ENCODE measurements at regions not wholly inside any gene's neighbourhood (a gene's known extent, or its start where the extent isn't known, plus 50 kb on each side); places are given as distances from the start of the nearest gene placed in this dataset.

DNA sequence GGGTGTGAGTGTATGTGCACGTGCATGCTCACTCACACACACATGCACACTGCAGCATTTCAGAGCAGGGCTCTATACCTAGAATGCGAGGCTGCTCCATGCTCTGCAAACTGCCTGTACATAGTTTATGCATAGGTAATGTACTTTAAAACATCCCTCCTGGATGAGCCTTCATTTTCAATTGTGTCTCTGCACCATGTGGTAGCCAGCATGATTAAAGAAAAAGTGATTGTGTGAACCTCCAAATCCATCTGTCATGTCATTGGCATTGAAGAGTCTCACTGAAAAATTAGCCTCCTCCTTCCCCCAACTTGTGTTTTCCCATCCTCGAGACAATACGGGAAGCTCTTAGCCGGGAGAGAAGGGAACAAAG is 120.9 kb upstream of the SPATS2L start:
- TF ChIP-seq, protein P1, sequence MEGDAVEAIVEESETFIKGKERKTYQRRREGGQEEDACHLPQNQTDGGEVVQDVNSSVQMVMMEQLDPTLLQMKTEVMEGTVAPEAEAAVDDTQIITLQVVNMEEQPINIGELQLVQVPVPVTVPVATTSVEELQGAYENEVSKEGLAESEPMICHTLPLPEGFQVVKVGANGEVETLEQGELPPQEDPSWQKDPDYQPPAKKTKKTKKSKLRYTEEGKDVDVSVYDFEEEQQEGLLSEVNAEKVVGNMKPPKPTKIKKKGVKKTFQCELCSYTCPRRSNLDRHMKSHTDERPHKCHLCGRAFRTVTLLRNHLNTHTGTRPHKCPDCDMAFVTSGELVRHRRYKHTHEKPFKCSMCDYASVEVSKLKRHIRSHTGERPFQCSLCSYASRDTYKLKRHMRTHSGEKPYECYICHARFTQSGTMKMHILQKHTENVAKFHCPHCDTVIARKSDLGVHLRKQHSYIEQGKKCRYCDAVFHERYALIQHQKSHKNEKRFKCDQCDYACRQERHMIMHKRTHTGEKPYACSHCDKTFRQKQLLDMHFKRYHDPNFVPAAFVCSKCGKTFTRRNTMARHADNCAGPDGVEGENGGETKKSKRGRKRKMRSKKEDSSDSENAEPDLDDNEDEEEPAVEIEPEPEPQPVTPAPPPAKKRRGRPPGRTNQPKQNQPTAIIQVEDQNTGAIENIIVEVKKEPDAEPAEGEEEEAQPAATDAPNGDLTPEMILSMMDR (conservative IDR thresholded peaks at IDR 0.05), result no peak
- no peak overlapping the region for H3K27ac Mint-ChIP-seq
- H3K27me3 Mint-ChIP-seq, result peaks cover 5% of the 10 kb centered on the region
- H3K9me3 Mint-ChIP-seq, result no peaks in the 10 kb centered on the region
- peak overlapping the region; percentile 48 for H3K4me3 Mint-ChIP-seq
- no peak for DNase-seq (ENCODE audit: extremely low spot score, unreplicated experiment)
- no peaks in the 10 kb centered on the region for H3K36me3 Mint-ChIP-seq
- peaks cover 20% of the 10 kb centered on the region for H3K4me1 Mint-ChIP-seq (ENCODE audit: unreplicated experiment)

DNA sequence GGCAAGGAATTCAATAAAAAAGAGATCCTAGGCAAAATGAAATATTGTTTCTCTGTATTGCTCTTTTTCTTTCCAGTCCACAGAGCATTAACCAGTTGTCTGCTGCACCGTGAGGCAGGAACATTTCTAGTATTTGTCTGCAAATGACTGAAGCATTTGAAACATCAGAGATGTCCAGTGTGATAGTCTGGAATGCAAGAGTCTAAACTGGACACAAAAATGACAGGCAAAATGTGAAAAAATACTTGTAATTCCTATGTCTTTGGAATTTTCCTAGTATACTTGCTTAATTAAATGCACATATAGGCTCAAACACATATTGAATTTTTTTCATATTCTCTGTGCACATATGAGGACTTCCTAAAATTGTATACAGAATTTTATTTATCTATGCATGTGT is 120.5 kb upstream of the SPATS2L start:
- Mint-ChIP-seq H3K4me3 (peak overlapping the region; percentile 48), H3K27me3 (peaks cover 5% of the 10 kb centered on the region), H3K36me3 (no peaks in the 10 kb centered on the region), H3K4me1 (ENCODE audit: unreplicated experiment) (peaks cover 20% of the 10 kb centered on the region), H3K27ac (no peak overlapping the region), H3K9me3 (no peaks in the 10 kb centered on the region)
- TF ChIP-seq, protein P1 (conservative IDR thresholded peaks at IDR 0.05), result no peak
- no peak for DNase-seq (ENCODE audit: extremely low spot score, unreplicated experiment)

DNA sequence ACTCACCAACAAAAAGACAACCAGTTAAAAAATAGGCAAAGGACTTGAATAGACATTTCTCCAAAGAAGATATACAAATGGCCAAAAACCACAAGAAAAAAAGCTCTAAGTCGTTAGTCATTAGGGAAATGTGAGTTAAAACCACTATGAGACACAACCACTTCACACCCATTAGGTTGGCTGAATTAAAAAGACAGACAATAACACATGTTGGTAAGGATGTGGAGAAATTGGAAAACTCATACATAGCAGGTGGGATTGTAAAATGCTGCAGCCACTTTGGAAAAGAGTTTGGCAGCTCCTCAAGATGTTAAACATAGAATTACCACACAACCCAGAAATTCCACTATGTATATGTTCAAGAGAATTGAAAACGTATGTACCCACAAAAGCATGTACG is 117.6 kb upstream of the SPATS2L start:
- peaks cover 20% of the 10 kb centered on the region for H3K4me1 Mint-ChIP-seq (ENCODE audit: unreplicated experiment)
- no peaks in the 10 kb centered on the region for H3K36me3 Mint-ChIP-seq
- no peak for DNase-seq (ENCODE audit: extremely low spot score, unreplicated experiment)
- H3K27ac Mint-ChIP-seq, result no peak overlapping the region
- TF ChIP-seq, protein P1 (conservative IDR thresholded peaks at IDR 0.05), result no peak
- H3K27me3 Mint-ChIP-seq, result peaks cover 3% of the 10 kb centered on the region
- no peaks in the 10 kb centered on the region for H3K9me3 Mint-ChIP-seq
- H3K4me3 Mint-ChIP-seq, result no peak overlapping the region

DNA sequence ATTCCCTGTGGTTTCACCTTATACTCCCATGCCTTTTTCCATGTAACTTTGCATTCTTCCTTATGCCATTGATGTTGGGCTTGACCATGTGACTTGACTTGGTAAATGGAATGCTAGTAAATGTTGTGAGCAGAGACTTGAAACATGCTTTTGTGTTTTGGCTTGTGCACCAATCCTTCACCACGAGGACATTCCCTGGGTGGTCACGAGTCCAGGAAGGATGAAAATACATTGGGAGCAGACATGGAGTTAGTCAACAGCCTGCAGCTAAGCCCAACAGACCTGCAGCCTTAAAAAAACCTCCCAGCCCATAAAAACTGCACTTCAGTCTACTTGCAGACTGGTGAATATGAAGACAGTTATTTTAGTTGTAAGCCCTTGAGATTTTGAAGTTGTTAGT is 116.5 kb upstream of the SPATS2L start:
- no peak overlapping the region for H3K27ac Mint-ChIP-seq
- no peak for DNase-seq (ENCODE audit: extremely low spot score, unreplicated experiment)

DNA sequence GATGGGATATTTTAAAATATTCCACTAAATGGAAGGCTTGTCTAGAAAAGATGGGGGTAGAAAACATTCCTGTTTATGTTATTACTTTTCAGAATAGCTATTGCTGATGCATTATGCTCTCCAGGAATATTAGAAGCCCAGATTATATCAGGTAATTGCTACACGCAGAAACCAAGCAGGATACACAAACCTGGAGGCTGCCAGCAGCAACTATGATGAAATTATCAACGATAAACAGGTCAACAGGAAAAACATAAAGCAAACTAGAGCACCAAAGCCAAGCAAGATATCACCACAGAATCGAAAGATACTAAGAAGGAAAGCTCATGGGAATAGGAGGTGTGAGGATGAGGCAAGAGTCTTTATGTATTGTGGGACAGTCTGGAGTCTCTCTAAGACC is 113.2 kb upstream of the SPATS2L start:
- Mint-ChIP-seq H3K27me3 (peaks cover 3% of the 10 kb centered on the region), H3K36me3 (no peaks in the 10 kb centered on the region)

More for the DNA sequence above, 116.5 kb upstream of the SPATS2L start:
- TF ChIP-seq, protein P1 (conservative IDR thresholded peaks at IDR 0.05), result no peak
- H3K36me3 Mint-ChIP-seq, result no peaks in the 10 kb centered on the region
- no peak overlapping the region for H3K4me3 Mint-ChIP-seq
- no peaks in the 10 kb centered on the region for H3K9me3 Mint-ChIP-seq
- H3K27me3 Mint-ChIP-seq, result peaks cover 3% of the 10 kb centered on the region
- H3K4me1 Mint-ChIP-seq (ENCODE audit: unreplicated experiment), result peaks cover 15% of the 10 kb centered on the region

More for the DNA sequence above, 113.2 kb upstream of the SPATS2L start:
- no peaks in the 10 kb centered on the region for H3K4me1 Mint-ChIP-seq (ENCODE audit: unreplicated experiment)
- no peak overlapping the region for H3K4me3 Mint-ChIP-seq
- H3K9me3 Mint-ChIP-seq, result no peaks in the 10 kb centered on the region
- TF ChIP-seq, protein P1 (conservative IDR thresholded peaks at IDR 0.05), result no peak
- DNase-seq (ENCODE audit: extremely low spot score, unreplicated experiment), result no peak
- H3K27ac Mint-ChIP-seq, result no peak overlapping the region
